Sigmoid colon (tissue), 6 donors: ENCODE measurements at regions not wholly inside any gene's neighbourhood (a gene's known extent, or its start where the extent isn't known, plus 50 kb on each side); places are given as distances from the start of the nearest gene placed in this dataset.

Experiments
- DNase-seq: peaks from one replicate; pipeline ENCODE4 v3.0.0-alpha.2; 2019
- H3K27ac ChIP-seq, 4 donors: fragments of 200-600 bp; sonication (generic); one replicate each; pipeline ENCODE4 v1.5.1; 2016 to 2019; ENCODE audit warnings: mild to moderate bottlenecking in 1 of 4
- H3K27me3 ChIP-seq, 3 donors: fragments of 200-600 bp; sonication (generic); one replicate each; pipeline ENCODE4 v1.5.1; 2019; ENCODE audit warnings: mild to moderate bottlenecking in 1 of 3
- H3K36me3 ChIP-seq, 4 donors: fragments of 200-600 bp; sonication (generic); one replicate each; pipeline ENCODE4 v1.5.1; 2016 to 2019
- H3K4me1 ChIP-seq, 4 donors: fragments of 200-600 bp; sonication (generic); one replicate each; pipeline ENCODE4 v1.5.1; 2017 to 2019
- H3K4me3 ChIP-seq, 4 donors: fragments of 200-600 bp; sonication (generic); one replicate each; pipeline ENCODE4 v1.5.1; 2017 to 2019; ENCODE audit warnings: mild to moderate bottlenecking in 2 of 4, moderate library complexity in 1 of 4
- H3K9me3 ChIP-seq, 4 donors: fragments of 200-600 bp in 3 of 4; sonication (generic) in 3 of 4; one replicate each; pipeline versions ENCODE4 v1.5.1 to v1.6.1; 2013 to 2019
- CTCF ChIP-seq, 4 experiments: fragments of 450-650 bp in 3 of 4; fragments of 200-600 bp in 1 of 4; IDR thresholded peaks; one replicate each; pipeline ENCODE4 v1.5.1; 2016 to 2019; ENCODE audit warnings: antibody characterized with exemption in 4 of 4, mild to moderate bottlenecking in 3 of 4, moderate library complexity in 2 of 4
- EP300 ChIP-seq, 4 donors: sonication (generic); formaldehyde crosslinking; IDR thresholded peaks; one replicate each; pipeline ENCODE4 v1.6.1; 2017; ENCODE audit warnings: antibody characterized with exemption in 4 of 4
- POLR2A ChIP-seq, 2 donors: fragments of 450-650 bp; IDR thresholded peaks; one replicate each; pipeline ENCODE4 v1.6.1; 2016; ENCODE audit warnings: antibody characterized with exemption in 2 of 2, mild to moderate bottlenecking in 2 of 2, moderate library complexity in 2 of 2
- POLR2AphosphoS5 ChIP-seq, 4 donors: sonication (generic); formaldehyde crosslinking; IDR thresholded peaks; one replicate each; pipeline ENCODE4 v1.6.1; 2017; ENCODE audit warnings: antibody characterized with exemption in 4 of 4
- WGBS, 2 donors: extraction: QIAGEN DNeasy Blood & Tissue Kit; methylation state at CpG; one replicate each; pipeline ENCODE4 v1.1.7; 2013; 5-methylcytosine and 5-hydroxymethylcytosine counted together
- intact Hi-C: fragments of 100-400 bp; cut with DNase I; formaldehyde crosslinking; loops from one replicate; pipeline ENCODE4 v1.15.1; 2023
- donor health status: healthy with polysubstance abuse.
- donor health status: healthy.

- DNase-seq, result no peak
- Histone ChIP-seq H3K9me3 (no peaks in the 10 kb centered on the region), H3K27ac (no peak overlapping the region), H3K36me3 (no peaks in the 10 kb centered on the region), H3K4me3 (no peak overlapping the region), H3K27me3 (no peaks in the 10 kb centered on the region), H3K4me1 (no peaks in the 10 kb centered on the region)
- WGBS, 2 donors, result 83 to 94% methylated on average over 1 of the region's 1 CpG
- intact Hi-C loops, result no loop called here
- no peak for TF ChIP-seq POLR2A (IDR thresholded peaks at IDR 0.05)
- no peak for TF ChIP-seq EP300 (IDR thresholded peaks at IDR 0.05)
- TF ChIP-seq POLR2AphosphoS5 (IDR thresholded peaks at IDR 0.05), result no peak
- no peak for TF ChIP-seq CTCF (IDR thresholded peaks at IDR 0.05)
Observed at GRCh38 chr16:48044117-48044516, 111.7 kb downstream of the ABCC12 start.

- no peak overlapping the region for H3K4me3 ChIP-seq
- intact Hi-C loops, result no loop called here
- H3K4me1 ChIP-seq, result no peaks in the 10 kb centered on the region
- no peak overlapping the region for H3K27ac ChIP-seq
- 53 to 63% methylated on average over 10 of the region's 10 CpGs for WGBS, 2 donors
- H3K36me3 ChIP-seq, result no peaks in the 10 kb centered on the region
- DNase-seq, result no peak
- peaks cover 0 to 1% (median 0%) of the 10 kb centered on the region in 4 donors for H3K9me3 ChIP-seq
- H3K27me3 ChIP-seq, result no peaks in the 10 kb centered on the region
- TF ChIP-seq CTCF (IDR thresholded peaks at IDR 0.05), result no peak
- no peak for TF ChIP-seq EP300 (IDR thresholded peaks at IDR 0.05)
- no peak for TF ChIP-seq POLR2AphosphoS5 (IDR thresholded peaks at IDR 0.05)
- TF ChIP-seq POLR2A (IDR thresholded peaks at IDR 0.05), result no peak
Observed at GRCh38 chr16:48041981-48042421, 113.8 kb downstream of the ABCC12 start.

- Histone ChIP-seq H3K36me3 (no peaks in the 10 kb centered on the region), H3K4me3 (no peak overlapping the region), H3K4me1 (no peaks in the 10 kb centered on the region), H3K27me3 (no peaks in the 10 kb centered on the region), H3K9me3 (peaks cover 0 to 4% (median under 1%) of the 10 kb centered on the region in 4 donors), H3K27ac (no peak overlapping the region)
- TF ChIP-seq EP300 (IDR thresholded peaks at IDR 0.05), result no peak
- no peak for TF ChIP-seq POLR2A (IDR thresholded peaks at IDR 0.05)
- no peak for TF ChIP-seq POLR2AphosphoS5 (IDR thresholded peaks at IDR 0.05)
- TF ChIP-seq CTCF (IDR thresholded peaks at IDR 0.05), result no peak
- intact Hi-C loops, result no loop called here
- DNase-seq, result no peak
- WGBS, 2 donors, result 24 to 81% methylated on average over 4 of the region's 4 CpGs
Observed at GRCh38 chr16:48035142-48035541, 120.7 kb downstream of the ABCC12 start.

- no peaks in the 10 kb centered on the region for H3K27me3 ChIP-seq
- H3K27ac ChIP-seq, result no peak overlapping the region
- TF ChIP-seq POLR2AphosphoS5 (IDR thresholded peaks at IDR 0.05), result no peak
- intact Hi-C loops, result no loop called here
- no peak overlapping the region for H3K4me3 ChIP-seq
- H3K9me3 ChIP-seq, result peaks cover 0 to 4% (median 0%) of the 10 kb centered on the region in 4 donors
- H3K36me3 ChIP-seq, result no peaks in the 10 kb centered on the region
- no peaks in the 10 kb centered on the region for H3K4me1 ChIP-seq
- DNase-seq, result no peak
- WGBS, 2 donors, result 75 to 88% methylated on average over 6 of the region's 6 CpGs
Observed at GRCh38 chr16:48030926-48031325, 124.9 kb downstream of the ABCC12 start.

GRCh38 chr16:48029768-48030167 is 126.0 kb downstream of the ABCC12 start:
- intact Hi-C loops, result no loop called here
- Histone ChIP-seq H3K9me3 (peaks cover 0 to 4% (median 0%) of the 10 kb centered on the region in 4 donors), H3K4me3 (no peak overlapping the region), H3K27ac (no peak overlapping the region), H3K4me1 (no peaks in the 10 kb centered on the region), H3K36me3 (no peaks in the 10 kb centered on the region), H3K27me3 (no peaks in the 10 kb centered on the region)
- no peak for TF ChIP-seq POLR2AphosphoS5 (IDR thresholded peaks at IDR 0.05)
- no peak for TF ChIP-seq CTCF (IDR thresholded peaks at IDR 0.05)
- TF ChIP-seq EP300 (IDR thresholded peaks at IDR 0.05), result no peak
- no peak for TF ChIP-seq POLR2A (IDR thresholded peaks at IDR 0.05)
- no peak for DNase-seq
- WGBS, 2 donors, result 82 to 91% methylated on average over 5 of the region's 5 CpGs
